ENCODE measurements at regions not wholly inside any gene's neighbourhood (a gene's known extent, or its start where the extent isn't known, plus 50 kb on each side); places are given as distances from the start of the nearest gene placed in this dataset.
"Not testable (repeated sequence)": the region's sequence is repeated elsewhere in the genome, so short reads cannot be mapped to it uniquely, and the experiment has no call there.

DNA sequence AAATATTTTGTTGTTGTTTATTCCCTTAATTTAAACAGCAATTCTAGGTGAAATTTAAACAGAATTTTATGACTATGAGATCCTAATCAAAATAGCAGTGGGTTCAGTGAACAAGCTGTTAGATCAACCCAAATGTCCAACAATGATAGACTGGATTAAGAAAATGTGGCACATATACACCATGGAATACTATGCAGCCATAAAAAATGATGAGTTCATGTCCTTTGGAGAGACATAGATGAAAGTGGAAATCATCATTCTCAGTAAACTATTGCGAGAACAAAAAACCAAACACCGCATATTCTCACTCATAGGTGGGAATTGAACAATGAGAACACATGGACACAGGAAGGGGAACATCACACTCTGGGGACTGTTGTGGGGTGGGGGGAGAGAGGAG is 407.3 kb upstream of the ADAMTSL1 start:
- not testable (repeated sequence) for H2BK15ac ChIP-seq (ENCODE audit: low read length); H2BK5ac ChIP-seq (ENCODE audit: low read length)
- WGBS, 2 donors (ENCODE audit: extremely low coverage in 2 of 2, insufficient read length in 2 of 2, insufficient replicate concordance in 1 of 2): no CpG with 5 or more reads among the region's 2 CpGs

DNA sequence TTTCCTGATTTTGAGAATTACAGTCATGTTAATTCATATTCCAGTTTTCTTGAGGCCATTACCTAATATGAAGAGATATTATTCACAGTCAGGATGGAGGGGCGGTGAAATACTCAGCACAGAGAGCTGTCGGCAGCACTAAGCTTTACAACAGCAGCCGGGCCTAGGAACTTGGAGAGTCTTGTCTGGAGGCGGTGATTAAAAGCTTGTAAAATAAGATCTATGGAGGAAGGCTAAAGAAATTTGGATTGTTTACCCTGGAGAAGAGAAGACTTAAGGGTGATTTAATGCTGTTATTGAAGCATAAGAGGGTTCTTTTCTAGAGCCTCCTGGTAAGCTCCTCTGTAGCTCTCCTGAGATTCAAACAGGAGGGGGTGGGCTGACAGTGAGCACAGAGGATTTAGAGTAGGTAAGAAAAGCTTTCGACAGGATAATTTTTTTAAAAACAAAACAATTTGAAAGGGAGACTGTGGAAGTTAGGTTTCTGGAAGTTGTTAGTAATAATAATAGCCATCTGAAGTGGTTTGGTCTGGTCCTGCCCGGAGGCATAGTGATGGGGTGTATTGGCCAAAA is 406.3 kb upstream of the ADAMTSL1 start:
- Histone ChIP-seq H3K4me3 (ENCODE audit: low read length in 2 of 2) (no peak overlapping the region), H2BK5ac (ENCODE audit: low read length) (no peak overlapping the region), H3K27ac (replicated peaks; ENCODE audit: low read length) (no peak overlapping the region), H4K91ac (ENCODE audit: low read depth, low read length, poor library complexity) (no peak overlapping the region), H3K14ac (ENCODE audit: low read length) (no peak overlapping the region), H3K18ac (ENCODE audit: low read length) (no peak overlapping the region), H2BK120ac (ENCODE audit: low read depth, low read length) (no peak overlapping the region), H2AK5ac (ENCODE audit: low read depth, low read length) (no peak overlapping the region), H3K9ac (ENCODE audit: low read depth, low read length, poor library complexity) (no peak overlapping the region), H3K36me3 (replicated peaks in 1 of 2; ENCODE audit: control insufficient read depth in 2 of 2, insufficient read depth in 2 of 2, low read length in 2 of 2) (no peaks in the 10 kb centered on the region), H3K27me3 (ENCODE audit: control insufficient read depth in 3 of 3, insufficient read depth in 3 of 3, low read depth in 1 of 3, low read length in 3 of 3) (no peaks in the 10 kb centered on the region), H3K79me1 (ENCODE audit: low read depth, low read length) (no peaks in the 10 kb centered on the region), H2BK12ac (ENCODE audit: low read length) (no peak overlapping the region), H4K8ac (ENCODE audit: low read depth, low read length) (no peak overlapping the region), H2AFZ (ENCODE audit: low read length) (no peak overlapping the region), H3K23ac (ENCODE audit: low read depth, low read length, poor library complexity) (no peak overlapping the region), H2BK15ac (ENCODE audit: low read length) (no peak overlapping the region), H3K9me3 (replicated peaks in 1 of 2; ENCODE audit: control insufficient read depth in 2 of 2, insufficient read depth in 1 of 2, low read depth in 1 of 2, low read length in 2 of 2) (no peaks in the 10 kb centered on the region), H3K4me2 (ENCODE audit: insufficient read depth, low read length, poor library complexity, severe bottlenecking) (no peak overlapping the region), H3K4me1 (ENCODE audit: control insufficient read depth in 2 of 2, insufficient read depth in 1 of 2, low read depth in 1 of 2, low read length in 2 of 2) (no peaks in the 10 kb centered on the region), H3K4ac (ENCODE audit: low read length) (no peak overlapping the region)
- DNase-seq (ENCODE audit: low spot score): no peak
- WGBS, 2 donors (ENCODE audit: extremely low coverage in 2 of 2, insufficient read length in 2 of 2, insufficient replicate concordance in 1 of 2): no CpG with 5 or more reads among the region's 6 CpGs

More for the DNA sequence above, 407.3 kb upstream of the ADAMTSL1 start:
- H3K14ac ChIP-seq (ENCODE audit: low read length); H3K4me2 ChIP-seq (ENCODE audit: insufficient read depth, low read length, poor library complexity, severe bottlenecking); H3K4me3 ChIP-seq (ENCODE audit: low read length in 2 of 2); H2AFZ ChIP-seq (ENCODE audit: low read length); H4K8ac ChIP-seq (ENCODE audit: low read depth, low read length); H3K23ac ChIP-seq (ENCODE audit: low read depth, low read length, poor library complexity); H3K27me3 ChIP-seq (ENCODE audit: control insufficient read depth in 3 of 3, insufficient read depth in 3 of 3, low read depth in 1 of 3, low read length in 3 of 3); H3K36me3 ChIP-seq (replicated peaks in 1 of 2; ENCODE audit: control insufficient read depth in 2 of 2, insufficient read depth in 2 of 2, low read length in 2 of 2); H3K27ac ChIP-seq (replicated peaks; ENCODE audit: low read length); H3K9ac ChIP-seq (ENCODE audit: low read depth, low read length, poor library complexity); H3K9me3 ChIP-seq (replicated peaks in 1 of 2; ENCODE audit: control insufficient read depth in 2 of 2, insufficient read depth in 1 of 2, low read depth in 1 of 2, low read length in 2 of 2); H4K91ac ChIP-seq (ENCODE audit: low read depth, low read length, poor library complexity); H3K79me1 ChIP-seq (ENCODE audit: low read depth, low read length); H2BK12ac ChIP-seq (ENCODE audit: low read length); H3K4me1 ChIP-seq (ENCODE audit: control insufficient read depth in 2 of 2, insufficient read depth in 1 of 2, low read depth in 1 of 2, low read length in 2 of 2); H2BK120ac ChIP-seq (ENCODE audit: low read depth, low read length); DNase-seq (ENCODE audit: low spot score); H2AK5ac ChIP-seq (ENCODE audit: low read depth, low read length); H3K18ac ChIP-seq (ENCODE audit: low read length); H3K4ac ChIP-seq (ENCODE audit: low read length): not testable (repeated sequence)

DNA sequence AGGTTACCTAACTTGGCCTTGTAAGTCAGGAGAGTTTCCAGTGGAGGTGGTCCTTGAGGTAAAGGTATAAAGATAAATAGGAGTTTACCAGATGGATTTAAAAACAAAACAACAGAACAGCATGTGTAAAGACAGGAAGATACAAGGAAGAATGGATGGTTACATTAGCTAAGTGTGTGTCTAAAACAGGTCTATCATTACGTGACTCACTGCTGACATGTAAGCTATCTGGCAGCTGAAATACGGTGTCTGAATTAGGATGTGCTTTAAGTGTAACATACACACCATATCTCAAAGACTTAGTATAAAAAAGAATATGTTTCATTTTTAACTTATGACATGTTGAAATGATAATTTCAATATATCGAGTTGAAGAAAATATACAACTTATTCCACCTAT is 405.1 kb upstream of the ADAMTSL1 start:
- Histone ChIP-seq H3K4me3 (ENCODE audit: low read length in 2 of 2) (no peak overlapping the region), H3K36me3 (replicated peaks in 1 of 2; ENCODE audit: control insufficient read depth in 2 of 2, insufficient read depth in 2 of 2, low read length in 2 of 2) (no peaks in the 10 kb centered on the region), H2AK5ac (ENCODE audit: low read depth, low read length) (no peak overlapping the region), H3K79me1 (ENCODE audit: low read depth, low read length) (no peaks in the 10 kb centered on the region), H4K8ac (ENCODE audit: low read depth, low read length) (no peak overlapping the region), H2BK5ac (ENCODE audit: low read length) (no peak overlapping the region), H3K14ac (ENCODE audit: low read length) (no peak overlapping the region), H3K9me3 (replicated peaks in 1 of 2; ENCODE audit: control insufficient read depth in 2 of 2, insufficient read depth in 1 of 2, low read depth in 1 of 2, low read length in 2 of 2) (no peaks in the 10 kb centered on the region), H3K9ac (ENCODE audit: low read depth, low read length, poor library complexity) (no peak overlapping the region), H3K4ac (ENCODE audit: low read length) (no peak overlapping the region), H2BK120ac (ENCODE audit: low read depth, low read length) (no peak overlapping the region), H2BK12ac (ENCODE audit: low read length) (no peak overlapping the region), H4K91ac (ENCODE audit: low read depth, low read length, poor library complexity) (no peak overlapping the region), H3K4me1 (ENCODE audit: control insufficient read depth in 2 of 2, insufficient read depth in 1 of 2, low read depth in 1 of 2, low read length in 2 of 2) (no peaks in the 10 kb centered on the region), H3K4me2 (ENCODE audit: insufficient read depth, low read length, poor library complexity, severe bottlenecking) (no peak overlapping the region), H3K18ac (ENCODE audit: low read length) (no peak overlapping the region), H3K27ac (replicated peaks; ENCODE audit: low read length) (no peak overlapping the region), H3K23ac (ENCODE audit: low read depth, low read length, poor library complexity) (no peak overlapping the region), H2AFZ (ENCODE audit: low read length) (no peak overlapping the region), H2BK15ac (ENCODE audit: low read length) (no peak overlapping the region), H3K27me3 (ENCODE audit: control insufficient read depth in 3 of 3, insufficient read depth in 3 of 3, low read depth in 1 of 3, low read length in 3 of 3) (no peaks in the 10 kb centered on the region)
- WGBS, 2 donors (ENCODE audit: extremely low coverage in 2 of 2, insufficient read length in 2 of 2, insufficient replicate concordance in 1 of 2): no CpG with 5 or more reads among the region's 3 CpGs
- DNase-seq (ENCODE audit: low spot score): no peak

DNA sequence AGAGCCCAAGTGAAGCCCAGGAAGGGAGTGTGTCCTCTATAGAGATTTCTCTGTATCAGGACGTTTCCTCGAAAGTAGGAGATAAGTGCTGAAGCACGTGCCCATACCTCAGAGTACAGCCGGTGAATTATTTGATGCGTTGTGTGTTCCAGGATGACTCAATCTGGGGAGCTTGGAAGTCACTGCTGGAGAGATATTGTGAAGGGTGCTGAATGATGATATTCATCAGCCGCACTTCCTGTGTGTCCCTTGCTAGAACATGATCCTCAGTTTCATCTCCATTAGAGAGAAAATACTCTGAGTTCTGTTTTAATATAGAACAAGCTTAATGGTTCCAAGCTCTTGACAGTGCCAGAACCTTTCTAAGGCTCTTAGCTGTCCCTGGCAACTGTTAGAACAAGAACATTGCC is 402.3 kb upstream of the ADAMTSL1 start:
- Histone ChIP-seq H2AFZ (ENCODE audit: low read length) (no peak overlapping the region), H2BK120ac (ENCODE audit: low read depth, low read length) (no peak overlapping the region), H3K4me1 (ENCODE audit: control insufficient read depth in 2 of 2, insufficient read depth in 1 of 2, low read depth in 1 of 2, low read length in 2 of 2) (no peaks in the 10 kb centered on the region), H2AK5ac (ENCODE audit: low read depth, low read length) (no peak overlapping the region), H4K8ac (ENCODE audit: low read depth, low read length) (no peak overlapping the region), H3K27ac (replicated peaks; ENCODE audit: low read length) (no peak overlapping the region), H3K36me3 (replicated peaks in 1 of 2; ENCODE audit: control insufficient read depth in 2 of 2, insufficient read depth in 2 of 2, low read length in 2 of 2) (no peaks in the 10 kb centered on the region), H3K79me1 (ENCODE audit: low read depth, low read length) (no peaks in the 10 kb centered on the region), H3K18ac (ENCODE audit: low read length) (no peak overlapping the region), H3K4me3 (ENCODE audit: low read length in 2 of 2) (no peak overlapping the region), H2BK15ac (ENCODE audit: low read length) (no peak overlapping the region), H4K91ac (ENCODE audit: low read depth, low read length, poor library complexity) (no peak overlapping the region), H3K14ac (ENCODE audit: low read length) (no peak overlapping the region), H3K9ac (ENCODE audit: low read depth, low read length, poor library complexity) (no peak overlapping the region), H3K27me3 (ENCODE audit: control insufficient read depth in 3 of 3, insufficient read depth in 3 of 3, low read depth in 1 of 3, low read length in 3 of 3) (no peaks in the 10 kb centered on the region), H3K23ac (ENCODE audit: low read depth, low read length, poor library complexity) (no peak overlapping the region), H3K4ac (ENCODE audit: low read length) (no peak overlapping the region), H2BK5ac (ENCODE audit: low read length) (no peak overlapping the region), H3K4me2 (ENCODE audit: insufficient read depth, low read length, poor library complexity, severe bottlenecking) (no peak overlapping the region), H2BK12ac (ENCODE audit: low read length) (no peak overlapping the region), H3K9me3 (replicated peaks in 1 of 2; ENCODE audit: control insufficient read depth in 2 of 2, insufficient read depth in 1 of 2, low read depth in 1 of 2, low read length in 2 of 2) (no peaks in the 10 kb centered on the region)
- DNase-seq (ENCODE audit: low spot score): no peak
- WGBS, 2 donors (ENCODE audit: extremely low coverage in 2 of 2, insufficient read length in 2 of 2, insufficient replicate concordance in 1 of 2): no CpG with 5 or more reads among the region's 6 CpGs
